Limb (tissue), 2 donors: ENCODE measurements at regions not wholly inside any gene's neighbourhood (a gene's known extent, or its start where the extent isn't known, plus 50 kb on each side); places are given as distances from the start of the nearest gene placed in this dataset.

ENCODE experiments used
- DNase-seq, 2 donors: peaks; one replicate each; pipeline ENCODE4 v3.0.0-alpha.2; 2016; ENCODE audit errors: extremely low spot score in 2 of 2

DNA sequence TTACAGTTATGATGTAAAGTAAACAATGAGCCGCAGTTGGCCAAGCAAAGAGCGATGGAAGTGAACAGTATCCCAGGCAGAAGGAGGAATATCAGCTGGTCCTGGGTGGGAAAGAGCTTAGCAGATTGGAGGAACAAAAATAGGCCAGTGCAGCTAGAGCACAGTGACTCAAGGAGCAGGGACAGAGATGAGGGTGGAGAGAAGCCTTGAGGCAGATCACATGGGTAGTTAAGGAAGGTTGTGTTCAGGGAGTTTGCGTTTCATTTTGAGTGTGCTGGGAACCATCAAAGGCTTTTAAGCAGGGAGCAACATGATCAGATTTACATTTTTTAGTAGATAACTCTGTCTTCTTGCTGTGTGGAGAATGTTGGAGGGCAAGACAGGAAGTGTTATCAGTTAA lies 113.6 kb downstream of the OAT start:
- no peak for DNase-seq

DNA sequence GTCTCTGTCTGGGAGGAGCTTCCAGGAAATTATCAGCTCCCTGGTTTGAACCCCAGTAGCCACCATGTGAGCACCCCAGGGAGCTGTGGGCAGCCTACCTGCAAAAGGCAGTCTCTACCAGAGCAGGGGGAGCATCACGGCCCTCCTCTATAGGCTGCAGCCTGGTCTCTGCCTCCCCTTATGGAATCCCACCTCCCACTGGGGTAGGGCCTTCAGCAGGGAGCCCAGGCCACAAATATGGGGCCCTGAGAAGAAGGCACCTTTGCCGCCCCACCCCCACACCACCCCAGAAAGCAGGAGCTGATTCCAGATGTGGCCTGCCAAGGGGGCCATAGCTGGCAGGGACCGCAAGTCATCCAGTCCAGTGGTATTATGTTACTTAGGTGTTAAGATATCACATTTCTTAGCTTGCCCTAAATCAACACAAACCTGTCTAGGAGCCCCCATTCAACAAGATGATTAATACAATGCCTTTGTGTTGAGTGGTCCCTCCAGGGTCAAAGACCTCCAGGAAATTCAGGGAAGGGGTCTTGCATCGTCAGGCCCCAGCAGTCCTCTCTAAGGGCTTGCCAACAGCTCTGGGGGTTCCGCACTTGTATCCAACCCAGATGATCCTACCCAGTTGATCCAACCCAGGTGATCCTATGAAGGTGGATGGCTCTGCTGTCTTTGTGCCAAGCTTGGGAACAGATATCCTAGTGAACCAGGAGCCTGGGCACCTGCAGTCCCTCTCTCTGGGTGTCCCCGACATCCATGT lies 114.9 kb downstream of the OAT start:
- DNase-seq, result no peak

- no peak for DNase-seq
Measured at GRCh38 chr10:124302951-124303505, 115.7 kb downstream of the OAT start.

DNA sequence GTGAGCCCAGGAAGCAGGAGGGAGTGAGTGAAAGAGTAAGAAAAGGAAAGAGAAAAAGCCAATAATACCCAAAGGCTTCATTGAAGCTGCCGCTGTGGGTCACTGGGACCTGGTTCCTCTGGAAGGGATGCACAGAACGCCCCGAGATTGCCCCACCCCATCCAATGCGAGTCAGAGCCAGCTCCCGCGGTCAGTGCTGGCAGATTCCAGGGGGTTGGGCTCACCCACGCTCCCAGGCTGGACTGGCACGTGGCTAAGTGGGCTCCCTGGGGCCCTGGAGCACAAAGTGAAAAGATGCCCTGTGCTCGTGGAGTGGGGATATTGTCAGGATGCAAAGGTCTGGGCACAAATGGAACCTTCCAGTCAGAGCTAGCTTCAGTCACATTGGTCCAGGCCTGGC lies 117.0 kb downstream of the OAT start:
- DNase-seq, result no peak

GRCh38 chr10:124300735-124301134 lies 118.0 kb downstream of the OAT start:
- DNase-seq, result no peak

DNA sequence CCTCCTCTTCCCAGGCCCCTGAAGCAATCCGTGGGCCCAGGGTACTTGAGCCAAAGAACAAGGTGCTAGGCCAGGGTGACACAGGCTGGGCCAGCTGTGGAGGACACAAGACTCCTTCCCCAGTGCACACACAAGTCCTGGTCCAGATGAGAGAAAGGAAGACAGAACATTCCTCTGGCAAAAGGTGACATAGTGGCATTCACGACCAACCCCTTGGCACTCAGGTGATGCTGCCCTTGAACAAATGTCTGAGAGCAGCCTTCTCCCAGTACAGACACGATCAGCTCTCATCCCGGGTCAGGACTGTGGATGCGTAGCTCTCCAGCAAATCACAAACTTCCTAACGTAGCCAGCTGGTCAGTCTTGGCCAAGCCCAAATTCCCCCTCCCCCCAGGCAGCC lies 118.5 kb downstream of the OAT start:
- DNase-seq, result no peak

DNA sequence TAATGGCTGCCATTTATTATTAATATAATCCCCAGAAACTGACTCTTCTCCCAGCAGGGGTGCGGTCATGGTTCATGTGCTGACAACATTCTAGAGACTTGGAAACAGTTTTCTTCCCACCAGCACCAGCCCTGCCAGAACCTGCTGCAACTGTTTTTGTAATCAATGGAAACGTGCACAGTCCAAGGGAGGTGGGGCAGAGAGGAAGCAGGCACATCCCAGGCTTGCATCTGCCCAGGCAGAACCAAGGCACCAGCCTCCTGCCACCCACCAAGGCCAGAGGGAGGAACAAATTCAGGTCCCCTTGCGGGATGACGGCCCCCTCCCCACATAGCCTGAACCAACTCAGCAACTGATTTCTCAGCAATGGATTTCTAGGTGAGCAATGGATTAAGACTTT lies 119.0 kb downstream of the OAT start:
- DNase-seq, result no peak

- peak in 1 of 2 donors; percentile 9 for DNase-seq
Measured at GRCh38 chr10:124298891-124299290, 119.8 kb downstream of the OAT start.

- DNase-seq, result peak in 1 of 2 donors; percentile 16
Measured at GRCh38 chr10:124296813-124297788, 121.6 kb downstream of the OAT start.

GRCh38 chr10:124296121-124296812 lies 122.5 kb downstream of the OAT start:
- peak; percentile 65 to 77 for DNase-seq

- DNase-seq, result peak in 1 of 2 donors; percentile 23
Measured at GRCh38 chr10:124294811-124295770, 123.6 kb downstream of the OAT start.

DNA sequence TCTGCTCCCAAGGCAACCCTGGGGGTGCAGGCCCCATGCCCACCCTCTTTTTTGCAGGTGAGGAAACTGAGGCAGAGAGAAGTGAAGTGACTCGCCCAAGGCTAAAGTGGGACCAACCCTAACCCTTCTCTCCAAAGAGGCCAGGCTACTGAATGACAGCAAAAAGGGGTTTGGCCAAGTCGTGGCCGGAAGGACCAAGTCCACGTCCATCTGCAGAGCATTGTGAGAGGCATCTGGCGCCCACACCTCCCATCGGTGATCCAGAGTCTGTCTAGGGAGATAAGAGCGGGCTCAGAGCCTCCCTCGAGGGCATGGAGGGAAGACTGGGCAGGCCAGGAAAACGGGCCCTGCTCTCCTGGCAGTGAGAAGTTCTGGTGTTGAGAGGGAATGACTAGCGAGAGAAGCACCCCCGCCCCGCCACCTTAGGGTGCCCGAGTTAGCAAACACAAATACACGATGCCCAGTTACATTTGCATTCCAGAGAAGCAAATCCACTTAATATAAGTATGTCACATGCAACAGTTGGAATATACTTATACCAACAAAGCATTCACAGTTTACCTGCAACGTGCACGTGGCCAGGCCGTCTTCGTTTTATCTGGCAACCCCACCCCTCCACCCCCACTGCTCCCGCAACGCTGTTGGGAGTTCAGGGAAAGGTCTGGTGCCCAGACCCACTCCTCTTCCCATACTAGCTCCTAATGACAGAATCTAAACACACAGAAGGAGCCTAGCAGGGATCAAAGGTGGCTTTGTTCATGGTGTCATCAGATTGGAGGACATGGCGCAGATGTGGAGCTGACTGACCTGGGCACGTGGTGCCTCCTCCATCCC lies 124.9 kb downstream of the OAT start:
- DNase-seq, result peak in 1 of 2 donors; percentile 20

DNA sequence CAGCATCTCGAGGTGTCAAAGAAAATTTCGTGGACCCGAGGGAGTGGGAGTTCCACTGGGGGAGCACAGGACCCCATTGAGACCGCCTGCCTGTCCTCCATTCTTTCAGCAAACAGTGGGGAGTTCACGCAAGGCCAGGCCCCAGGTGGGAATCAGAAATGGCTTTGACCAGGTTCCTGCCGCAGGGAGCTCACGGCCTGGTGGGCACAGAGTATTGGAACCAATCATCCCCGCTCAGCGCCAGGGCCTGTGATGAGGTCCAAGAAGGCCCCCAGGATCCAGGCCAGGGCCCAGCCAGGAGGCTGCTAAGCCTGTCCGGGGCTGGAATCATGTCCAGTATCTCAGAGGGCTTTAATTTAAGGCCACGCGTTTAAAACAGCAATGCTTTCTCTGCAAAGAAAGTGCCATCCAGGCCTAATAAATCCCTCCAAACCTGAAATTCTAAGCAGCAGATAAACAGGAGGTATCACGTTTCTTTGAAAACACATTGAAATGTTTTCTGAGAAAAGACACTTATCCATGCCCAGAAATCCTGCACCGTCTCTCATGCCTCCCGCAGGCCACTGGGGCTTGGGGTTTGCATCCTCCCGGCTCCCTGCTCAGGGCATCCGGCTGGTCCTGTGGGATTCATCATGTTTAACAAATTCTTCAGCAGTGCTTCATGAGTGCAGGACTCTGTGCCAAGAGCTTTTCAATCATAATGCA lies 125.7 kb downstream of the OAT start:
- peak in 1 of 2 donors; percentile 22 for DNase-seq

- DNase-seq, result peak in 1 of 2 donors; percentile 26
Measured at GRCh38 chr10:124291001-124291701, 127.6 kb downstream of the OAT start.

- peak in 1 of 2 donors; percentile 36 for DNase-seq
Measured at GRCh38 chr10:124289851-124290795, 128.6 kb downstream of the OAT start.

GRCh38 chr10:124288928-124289850 lies 129.5 kb downstream of the OAT start:
- peak in 1 of 2 donors; percentile 7 for DNase-seq
